IMR-90 (cell line): ENCODE measurements at regions not wholly inside any gene's neighbourhood (a gene's known extent, or its start where the extent isn't known, plus 50 kb on each side); places are given as distances from the start of the nearest gene placed in this dataset.

Experiments
- CHD1 ChIP-seq: IDR thresholded peaks from 2 replicates; pipeline ENCODE4 v1.6.1; 2012; ENCODE audit warnings: low read depth, low read length, improper control_type of control experiment
- CTCF ChIP-seq: conservative IDR thresholded peaks from 2 replicates; pipeline ENCODE4 v1.5.1; 2012; ENCODE audit warnings: mild to moderate bottlenecking, low read depth, low read length, improper control_type of control experiment
- MAFK ChIP-seq: IDR thresholded peaks from 2 replicates; pipeline ENCODE4 v1.6.1; 2012; ENCODE audit warnings: low read depth, low read length, improper control_type of control experiment

DNA sequence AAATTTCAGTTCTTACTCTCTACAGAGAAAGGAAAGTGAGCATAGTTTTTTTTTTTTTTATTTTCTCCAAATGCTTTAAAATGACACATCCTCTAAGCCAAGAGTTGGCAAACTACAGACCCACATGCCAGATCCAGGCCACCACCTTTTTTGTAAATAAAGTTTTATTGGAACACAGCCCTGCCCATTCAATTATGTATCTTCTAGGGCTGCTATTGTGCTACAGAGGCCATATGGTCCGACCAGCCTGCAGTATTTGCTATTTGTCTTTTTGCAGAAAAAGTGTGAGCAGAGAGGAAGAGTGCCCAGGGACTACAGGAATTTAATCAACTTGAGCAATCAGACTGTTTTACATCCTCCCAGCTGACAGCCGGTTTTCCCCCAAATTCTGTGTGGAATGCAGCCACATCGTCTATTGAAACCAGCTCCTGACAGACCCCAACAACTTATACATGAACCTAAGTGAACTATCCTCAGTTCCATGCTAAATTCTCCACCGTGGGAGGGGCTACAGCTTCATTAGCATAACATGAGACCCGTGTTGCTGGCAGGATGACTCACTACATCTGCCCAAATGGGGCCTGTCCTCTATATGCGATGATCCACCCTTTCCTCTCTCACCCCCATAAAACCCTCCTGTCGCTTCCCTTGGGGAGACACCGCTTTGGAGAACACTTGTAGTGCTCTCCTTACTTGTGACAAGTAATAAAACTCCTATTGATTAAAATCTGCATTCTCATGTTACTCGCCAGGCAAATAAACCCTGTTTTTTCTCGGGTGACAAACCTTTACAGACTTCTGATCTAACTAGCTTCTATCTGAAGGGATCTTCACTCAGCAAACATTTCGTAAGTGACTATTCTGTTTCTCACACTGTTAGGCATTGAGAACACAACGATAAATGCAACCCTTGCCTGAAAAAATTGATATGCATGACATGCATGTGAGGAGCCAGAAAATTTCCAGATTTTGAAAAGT, 149.4 kb upstream of the HS3ST3A1 start:
- TF ChIP-seq CTCF = no peak
- TF ChIP-seq MAFK = no peak
- no peak for TF ChIP-seq CHD1
